ENCODE measurements at regions not wholly inside any gene's neighbourhood (a gene's known extent, or its start where the extent isn't known, plus 50 kb on each side); places are given as distances from the start of the nearest gene placed in this dataset.

GRCh38 chr20:52532674-52533073 lies 341.1 kb upstream of the ZFP64 start:
- TF ChIP-seq CTCF (IDR thresholded peaks at IDR 0.05; ENCODE audit: low read depth, low read length) (no peak), EZH2phosphoT487 (IDR thresholded peaks at IDR 0.05; ENCODE audit: low read depth) (no peak)
